ENCODE measurements at regions not wholly inside any gene's neighbourhood (a gene's known extent, or its start where the extent isn't known, plus 50 kb on each side); places are given as distances from the start of the nearest gene placed in this dataset.
"Not testable (repeated sequence)": the region's sequence is repeated elsewhere in the genome, so short reads cannot be mapped to it uniquely, and the experiment has no call there.

DNA sequence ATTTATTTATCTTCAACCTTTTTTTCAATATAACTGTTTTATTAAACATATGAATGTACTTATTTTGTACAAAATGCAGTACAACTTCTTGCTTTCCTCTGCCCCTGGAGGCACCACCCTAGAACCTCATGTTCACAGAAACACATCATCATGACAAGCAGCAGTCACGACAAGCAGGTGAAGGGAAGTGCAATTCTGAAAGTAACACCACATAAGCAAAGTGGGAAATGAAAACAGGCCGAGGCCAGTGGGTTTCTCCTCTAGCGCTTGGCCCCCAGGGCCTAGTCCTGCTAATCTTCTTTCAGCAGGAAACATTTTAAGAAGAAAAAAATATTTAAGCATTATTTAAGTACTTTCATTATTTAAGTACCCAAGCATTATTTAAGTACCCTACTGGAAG, 598.1 kb downstream of the SH2D4B start:
- DNase-seq = no peak

DNA sequence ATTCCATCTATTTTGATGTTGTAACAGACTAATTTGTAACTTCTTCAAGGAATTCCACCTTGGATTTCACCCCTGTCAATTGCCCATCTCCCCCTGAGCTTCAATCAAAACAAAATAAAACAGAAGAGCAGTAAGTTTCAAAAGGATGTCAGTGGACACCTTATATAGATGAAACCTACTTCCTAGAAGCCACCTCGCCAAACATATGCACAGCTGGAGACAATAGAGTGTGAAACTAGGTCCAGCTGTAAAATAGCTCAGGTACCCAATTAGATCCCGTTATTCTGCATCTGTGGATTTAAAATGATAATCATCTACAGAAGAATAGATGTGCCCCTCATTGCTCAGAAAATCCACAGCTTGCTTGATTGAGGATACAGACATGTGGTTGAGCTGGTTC, 598.6 kb downstream of the SH2D4B start:
- DNase-seq = no peak

DNA sequence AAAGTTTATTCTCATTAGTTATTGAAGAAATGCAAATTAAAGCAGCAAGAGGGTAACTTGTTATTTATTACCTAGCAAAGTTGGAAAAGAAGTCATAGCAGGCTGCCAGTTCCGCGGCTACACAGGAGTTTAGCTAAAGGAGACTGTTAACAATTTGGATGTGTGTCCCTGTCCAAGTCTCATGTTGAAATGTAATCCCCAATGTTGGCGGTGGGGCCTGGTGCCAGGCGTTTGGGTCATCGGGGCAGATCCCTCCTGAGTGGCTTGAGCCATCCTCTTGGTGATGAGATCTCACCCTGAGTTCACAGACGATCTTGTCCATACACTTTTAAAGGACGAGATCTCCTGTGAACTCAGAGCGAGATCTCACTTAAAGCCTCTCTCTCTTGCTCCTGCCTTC, 608.3 kb downstream of the SH2D4B start:
- no peak for DNase-seq

DNA sequence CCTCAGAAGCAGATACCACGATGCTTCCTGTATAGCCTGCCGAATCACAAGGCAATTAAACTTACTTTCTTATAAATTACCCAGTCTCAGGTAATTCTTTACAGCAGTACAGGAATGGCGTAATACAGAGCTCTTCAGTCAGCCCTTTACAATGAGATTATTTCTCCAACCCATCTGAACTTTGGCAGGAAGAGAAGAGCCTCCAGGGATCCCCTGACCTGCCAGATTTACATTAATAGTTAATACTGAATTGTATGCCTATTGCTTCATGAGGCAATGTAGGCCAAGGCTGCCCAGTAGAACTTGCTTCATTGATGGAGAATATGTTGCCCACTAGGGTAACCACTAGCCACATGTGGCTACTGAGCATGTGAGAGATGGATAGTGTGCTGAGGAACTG, 608.7 kb downstream of the SH2D4B start:
- DNase-seq = no peak

DNA sequence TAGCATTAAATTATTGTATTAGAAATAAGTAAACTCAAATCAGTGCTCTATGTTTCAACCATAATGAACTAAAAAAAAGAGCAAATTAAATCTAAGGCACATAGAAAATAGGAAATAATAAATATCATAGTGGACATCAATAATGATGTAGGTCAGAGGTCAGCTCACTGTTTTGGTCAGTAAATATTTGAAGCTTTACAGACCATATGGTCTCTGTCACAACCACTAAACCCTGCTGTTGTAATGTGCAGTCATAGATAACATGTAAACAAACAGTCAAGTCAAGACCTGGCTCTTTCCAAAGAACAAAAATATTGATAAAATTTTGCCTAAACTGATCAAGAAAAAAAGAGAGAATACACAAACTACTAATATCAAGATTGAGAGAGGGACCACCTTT, 615.0 kb downstream of the SH2D4B start:
- DNase-seq = no peak

DNA sequence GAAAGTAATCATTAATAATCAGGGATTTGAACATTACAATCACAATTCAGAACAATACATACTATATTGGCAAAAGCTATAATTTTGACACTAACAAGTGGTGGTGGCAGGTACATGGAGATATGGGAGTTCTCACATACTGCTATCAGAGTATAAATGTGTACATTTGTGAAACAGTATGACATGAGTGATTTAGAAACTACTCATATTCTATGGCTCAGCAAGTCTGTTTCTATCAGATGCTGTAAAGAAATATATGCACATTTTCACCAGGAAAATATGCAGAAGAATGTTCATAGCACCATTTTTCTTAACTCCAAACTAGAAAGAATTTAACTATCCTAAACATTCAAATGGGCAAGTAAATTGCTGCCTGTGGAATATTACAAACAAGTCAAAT, 620.0 kb downstream of the SH2D4B start:
- no peak for DNase-seq

DNA sequence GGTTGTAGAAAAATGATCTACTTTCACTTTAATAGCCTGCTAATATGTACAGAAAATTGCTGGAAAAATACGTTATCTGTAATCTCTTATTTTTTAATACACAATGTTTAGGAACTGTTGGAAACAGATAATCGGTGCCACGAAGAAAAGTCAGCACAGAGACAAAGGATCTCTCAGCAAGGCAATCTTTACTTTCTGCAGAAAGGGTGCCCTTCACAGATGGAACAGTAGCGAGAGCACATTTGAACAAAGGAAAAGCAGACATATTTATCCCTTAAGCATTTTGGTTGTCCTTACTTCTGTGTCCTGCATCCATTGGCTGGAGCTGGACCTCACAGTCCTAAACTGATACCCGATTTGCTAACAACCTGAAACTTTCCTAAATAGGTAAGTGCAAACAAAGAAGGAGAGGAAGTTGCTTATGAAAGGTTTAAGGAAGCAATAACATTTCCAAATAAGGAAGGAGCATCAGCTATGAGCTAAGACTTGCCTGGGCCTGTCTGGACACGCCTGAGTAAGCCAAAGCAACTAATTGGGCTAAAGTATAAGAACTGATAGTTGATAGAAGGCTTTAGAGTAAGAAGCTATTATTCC, 640.0 kb downstream of the SH2D4B start:
- no peak for DNase-seq

DNA sequence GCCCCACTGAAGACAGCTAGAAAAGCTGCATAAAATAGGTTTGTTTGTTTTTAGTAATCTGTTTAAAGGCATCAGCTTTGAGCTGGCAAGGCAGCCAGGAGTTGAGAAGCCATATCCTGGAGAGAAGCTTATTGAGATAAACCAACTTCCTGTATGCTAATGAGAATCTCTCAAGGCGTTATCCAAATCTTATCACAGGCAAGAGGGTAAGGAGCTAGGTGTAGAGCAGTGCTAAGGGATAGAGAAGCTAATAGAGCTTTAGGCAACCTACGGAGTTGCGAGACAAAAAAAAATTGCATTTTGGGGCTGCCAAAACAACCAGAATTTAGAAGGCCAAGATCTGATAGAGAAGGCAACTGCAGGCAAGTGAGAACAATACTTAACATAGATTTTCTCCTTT, 641.6 kb downstream of the SH2D4B start:
- no peak for DNase-seq

DNA sequence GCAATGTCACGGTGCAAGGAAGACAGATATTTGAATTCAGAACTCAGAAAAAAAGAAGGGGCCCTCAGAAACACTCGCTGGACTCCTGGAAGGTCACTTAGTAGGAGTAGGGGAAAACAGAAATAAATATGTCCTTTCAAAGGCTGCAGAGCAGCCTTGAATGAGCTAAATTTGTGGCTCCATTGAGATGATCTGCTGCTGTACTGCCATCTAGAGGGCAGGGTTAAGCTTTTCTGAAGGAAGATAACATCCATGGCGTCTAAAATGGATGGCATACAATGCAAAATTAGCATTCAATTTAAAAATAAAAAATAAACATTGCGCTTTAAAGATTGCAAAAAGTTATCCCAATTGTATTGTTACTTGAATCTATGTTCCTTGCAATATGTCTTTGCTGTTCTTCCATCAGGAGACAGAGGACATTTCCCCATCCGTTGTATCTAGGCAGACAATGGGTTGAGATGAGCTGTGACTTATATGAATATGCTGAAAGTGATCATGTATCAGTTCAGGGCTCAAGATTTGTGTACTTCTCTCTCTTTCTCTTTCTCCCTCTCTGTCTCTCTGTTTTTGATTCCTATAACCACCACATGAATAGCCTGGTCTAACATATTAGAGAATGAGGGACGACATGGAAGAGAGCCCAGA, 642.2 kb downstream of the SH2D4B start:
- no peak for DNase-seq

DNA sequence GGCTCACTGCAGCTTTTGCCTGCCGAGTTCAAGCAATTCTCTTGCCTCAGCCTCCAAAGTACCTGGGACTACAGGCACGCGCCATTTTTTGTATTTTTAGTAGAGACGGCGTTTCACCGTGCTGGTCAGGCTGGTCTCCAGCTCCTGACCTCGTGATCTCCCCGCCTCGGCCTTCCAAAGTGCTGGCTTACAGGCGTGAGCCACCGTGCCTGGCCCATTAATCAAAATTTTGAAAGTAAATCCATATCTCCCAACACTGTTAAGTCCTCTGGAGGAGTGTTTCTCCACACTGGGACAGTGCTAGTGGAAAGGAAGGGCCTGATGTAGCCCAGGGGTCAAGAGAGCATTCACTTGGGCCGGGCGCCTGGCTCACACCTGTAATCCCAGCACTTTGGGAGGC, 644.6 kb downstream of the SH2D4B start:
- no peak for DNase-seq

DNA sequence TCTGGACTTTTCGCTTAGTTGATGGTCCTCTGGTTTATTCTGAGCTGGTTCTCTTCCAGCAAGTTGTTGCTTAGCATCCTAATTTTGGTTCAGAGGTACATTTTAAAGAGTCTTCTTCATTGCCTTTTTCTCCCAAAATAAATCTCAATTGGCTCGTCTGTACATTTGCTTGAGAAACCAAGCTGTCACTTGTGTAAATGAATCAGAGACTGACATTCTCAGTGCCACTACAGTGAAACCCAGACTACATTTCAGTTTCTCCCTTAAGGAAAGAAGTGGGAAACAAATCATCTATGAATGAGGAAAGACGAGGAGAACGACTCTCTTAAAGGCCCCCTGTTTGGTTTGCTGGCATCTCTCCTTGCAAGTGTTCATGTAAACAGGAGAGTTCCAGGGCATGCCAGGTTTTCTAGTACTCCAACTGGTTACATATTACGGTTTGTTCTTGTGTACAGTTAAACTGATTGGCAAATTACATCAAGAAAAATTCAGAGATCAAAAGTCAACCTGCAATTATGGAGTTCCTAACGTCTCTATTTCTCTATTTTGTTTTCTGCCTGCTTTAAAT, 654.6 kb downstream of the SH2D4B start:
- DNase-seq = no peak

DNA sequence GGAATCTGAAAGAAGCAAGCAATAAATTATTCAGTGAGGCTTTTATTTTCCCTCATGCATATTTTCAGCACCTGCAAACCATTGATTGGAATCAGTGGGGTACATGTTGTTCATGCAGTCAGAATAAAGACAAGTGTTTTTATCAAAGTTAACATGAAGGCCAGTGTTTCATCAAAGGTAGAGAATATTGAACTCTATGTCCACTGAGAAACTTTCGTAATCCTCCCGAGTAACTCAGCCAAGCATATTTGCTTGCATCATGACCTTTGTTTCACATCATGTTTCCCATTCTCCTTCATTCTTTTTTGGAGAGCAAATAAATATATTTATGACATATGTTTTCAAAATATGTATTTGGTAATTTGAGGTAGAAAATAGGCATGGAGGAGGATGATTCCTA, 663.1 kb downstream of the SH2D4B start:
- DNase-seq = no peak

DNA sequence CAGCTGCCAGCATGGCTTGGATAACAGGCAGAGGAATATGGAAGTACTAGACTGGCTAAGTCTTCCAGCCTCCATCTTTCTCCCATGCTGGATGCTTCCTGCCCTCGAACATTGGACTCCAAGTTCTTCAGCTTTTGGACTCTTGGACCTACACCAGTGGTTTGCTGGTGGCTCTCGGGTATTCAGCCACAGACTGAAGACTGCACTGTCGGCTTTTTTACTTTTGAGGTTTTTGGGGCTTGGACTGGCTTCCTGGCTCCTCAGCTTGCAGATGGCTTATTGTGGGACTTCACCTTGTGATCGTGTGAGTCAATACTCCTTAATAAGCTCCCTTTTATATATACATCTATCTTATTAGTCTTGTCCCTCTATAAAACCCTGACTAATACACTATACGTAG, 667.6 kb upstream of the NRG3 start:
- DNase-seq = not testable (repeated sequence)

DNA sequence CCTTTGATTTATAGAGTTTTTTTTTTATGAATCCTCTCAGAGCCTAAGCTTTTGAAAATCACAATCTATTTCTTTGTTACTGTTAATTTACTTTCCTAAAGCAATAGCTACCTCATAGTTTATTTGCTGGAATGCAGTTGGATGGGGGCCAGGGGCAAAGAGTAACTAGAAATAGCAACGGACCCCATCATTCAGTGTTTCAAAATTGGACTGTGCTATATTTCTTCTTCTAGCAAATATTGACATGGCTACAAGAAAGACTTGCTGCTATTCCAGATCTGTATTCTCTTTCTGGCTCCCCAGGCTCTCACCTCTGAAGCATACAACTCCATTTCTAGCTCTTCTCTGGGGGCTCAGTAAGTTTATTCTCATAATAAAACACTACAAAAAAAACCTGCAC, 661.6 kb upstream of the NRG3 start:
- DNase-seq = no peak

DNA sequence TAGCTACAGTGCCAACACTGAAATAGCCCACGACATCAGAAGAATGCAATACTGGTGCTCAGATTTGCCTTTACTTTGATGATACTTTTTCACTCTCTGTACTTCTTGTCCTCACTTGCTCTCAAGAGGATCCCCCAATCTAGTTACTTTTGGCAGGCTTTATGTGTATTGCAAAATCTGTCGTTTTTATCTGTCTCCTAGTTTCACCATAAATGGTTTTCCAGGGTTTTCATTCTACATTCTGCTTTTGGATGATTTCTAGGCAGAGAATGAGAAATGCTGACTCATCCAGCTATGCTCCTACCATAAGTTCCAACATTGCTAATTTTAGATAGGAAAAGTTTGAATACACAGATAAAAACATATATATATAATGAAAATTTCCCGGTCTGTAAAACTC, 659.5 kb upstream of the NRG3 start:
- no peak for DNase-seq

DNA sequence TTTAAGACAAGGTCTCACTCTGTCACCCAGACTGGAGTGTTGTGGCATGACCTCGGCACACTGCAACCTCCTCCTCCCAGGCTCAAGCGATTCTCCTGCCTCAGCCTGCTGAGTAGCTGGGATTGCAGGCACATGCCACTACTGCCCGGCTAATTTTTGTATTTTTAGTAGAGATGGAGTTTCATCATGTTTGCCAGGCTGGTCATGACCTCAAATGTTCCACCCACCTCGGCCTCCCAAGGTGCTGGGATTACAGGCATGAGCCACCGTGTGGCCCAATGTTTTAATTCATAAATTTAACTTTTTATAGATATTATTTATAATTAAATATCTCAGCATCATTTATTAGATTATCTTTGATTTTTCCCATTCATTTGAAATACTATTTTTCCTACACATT, 658.0 kb upstream of the NRG3 start:
- no peak for DNase-seq

DNA sequence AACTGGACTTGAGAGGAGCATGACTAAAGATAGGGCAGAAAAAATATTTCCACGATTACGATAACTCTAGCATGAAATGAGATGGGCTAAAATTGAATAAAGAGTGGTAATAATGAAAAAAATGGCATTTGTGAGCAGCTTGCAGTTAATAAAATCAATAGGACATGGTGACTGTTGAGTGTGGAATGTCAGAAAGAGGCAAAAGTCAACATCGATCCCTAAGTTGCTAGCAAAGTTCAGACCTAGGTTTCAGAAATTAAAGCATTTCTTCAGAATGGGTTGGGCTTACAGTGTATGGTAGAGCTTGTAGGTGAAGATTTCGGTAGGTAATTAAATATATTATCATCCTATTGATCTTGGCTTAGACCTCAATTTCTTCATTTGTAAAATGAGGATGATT, 656.7 kb upstream of the NRG3 start:
- DNase-seq = no peak

DNA sequence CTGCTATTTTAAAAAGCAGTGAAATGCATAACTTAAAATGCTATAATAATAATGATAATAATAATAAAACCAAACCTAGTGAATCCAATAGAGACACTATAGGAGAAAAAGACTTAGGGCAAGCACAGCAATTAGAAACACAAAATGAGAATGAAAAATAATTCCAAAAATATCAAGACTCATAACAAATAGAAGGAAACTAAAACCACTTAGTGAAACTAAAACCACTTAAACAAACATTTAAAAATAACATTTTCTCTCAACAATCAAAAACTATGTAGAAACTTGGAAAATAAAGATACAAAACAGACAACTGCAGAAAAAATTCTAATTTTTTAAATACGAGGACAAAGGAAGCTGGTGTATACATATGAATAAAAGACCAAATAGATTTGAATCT, 655.2 kb upstream of the NRG3 start:
- no peak for DNase-seq

DNA sequence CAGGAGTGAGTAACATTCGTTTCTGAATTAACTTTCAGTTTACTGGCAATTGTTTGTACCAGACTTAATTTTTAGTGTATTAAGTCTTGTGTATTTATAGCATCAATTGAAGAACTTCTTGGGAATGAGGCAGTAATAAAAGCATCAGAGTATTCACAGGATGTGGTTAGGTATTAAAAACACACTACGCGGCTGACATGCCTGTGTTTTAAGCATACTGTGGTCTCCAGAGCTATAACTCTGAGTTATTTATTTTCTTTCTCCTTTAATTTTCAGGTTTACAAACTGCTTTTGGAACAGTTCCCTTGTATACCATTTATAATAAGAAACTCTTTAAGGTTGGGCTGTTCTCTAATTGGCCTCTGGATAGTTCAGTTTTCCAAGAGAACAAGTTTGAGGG, 626.1 kb upstream of the NRG3 start:
- DNase-seq = no peak

DNA sequence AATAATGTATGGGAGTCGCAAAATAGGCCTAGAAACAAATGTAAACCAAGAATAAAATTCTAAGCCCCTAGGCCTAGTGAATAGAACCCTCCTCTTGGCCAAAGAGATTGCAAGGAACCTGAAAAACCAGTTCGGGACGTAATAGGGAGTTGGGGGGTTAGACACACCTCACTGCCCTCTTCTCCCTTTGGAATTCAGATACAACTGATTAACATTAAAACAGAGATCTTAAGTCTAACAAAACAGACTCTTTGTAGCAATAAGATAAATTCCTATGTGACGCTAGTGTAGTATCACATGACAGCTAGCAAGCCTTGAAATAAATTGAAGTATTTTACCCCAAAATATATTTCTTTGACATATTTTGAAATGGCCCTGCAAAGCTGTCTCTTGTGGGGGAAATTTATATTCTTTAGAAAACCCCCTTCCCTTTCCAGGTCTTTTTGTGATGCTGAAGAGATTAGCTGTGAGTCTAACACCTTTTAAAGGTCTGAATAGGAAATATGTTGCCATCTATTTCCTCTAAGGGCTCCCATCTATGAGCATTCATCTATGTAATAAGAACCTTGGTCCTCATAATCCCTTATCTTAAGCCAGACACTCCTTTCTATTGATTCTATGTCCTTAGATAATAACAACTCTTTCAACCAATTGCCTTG, 623.4 kb upstream of the NRG3 start:
- DNase-seq = no peak

DNA sequence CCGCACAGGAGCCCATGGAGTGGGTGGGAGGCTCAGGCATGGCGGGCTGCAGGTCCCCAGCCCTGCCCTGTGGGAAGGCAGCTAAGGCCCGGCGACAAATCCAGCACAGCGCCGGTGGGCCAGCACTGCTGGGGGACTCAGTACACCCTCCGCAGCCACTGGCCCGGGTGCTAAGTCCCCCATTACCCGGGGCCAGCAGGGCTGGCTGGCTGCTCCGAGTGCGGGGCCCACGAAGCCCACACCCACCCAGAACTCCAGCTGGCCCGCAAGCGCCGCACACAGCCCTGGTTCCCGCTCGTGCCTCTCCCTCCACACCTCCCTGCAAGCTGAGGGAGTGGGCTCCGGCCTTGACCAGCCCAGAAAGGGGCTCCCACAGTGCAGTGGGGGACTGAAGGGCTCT, 610.0 kb upstream of the NRG3 start:
- not testable (repeated sequence) for DNase-seq

DNA sequence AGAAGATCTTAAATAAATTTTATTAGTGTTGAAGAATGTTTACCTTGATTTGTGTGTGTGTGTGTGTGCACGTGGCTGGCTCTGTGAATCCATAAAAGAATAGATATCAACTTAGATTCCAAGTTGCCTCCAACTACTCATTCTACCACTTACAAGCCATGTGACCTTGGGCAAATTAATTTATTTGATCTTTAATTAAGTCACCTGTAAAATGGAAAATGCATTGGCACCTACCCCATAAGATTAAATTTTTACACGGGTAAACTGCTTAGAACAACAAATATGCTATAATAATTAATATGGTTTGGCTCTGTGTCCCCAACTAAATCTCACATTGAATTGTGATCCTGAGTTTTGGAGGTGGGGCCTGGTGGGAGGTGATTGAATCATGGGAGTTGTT, 604.9 kb upstream of the NRG3 start:
- DNase-seq = no peak

DNA sequence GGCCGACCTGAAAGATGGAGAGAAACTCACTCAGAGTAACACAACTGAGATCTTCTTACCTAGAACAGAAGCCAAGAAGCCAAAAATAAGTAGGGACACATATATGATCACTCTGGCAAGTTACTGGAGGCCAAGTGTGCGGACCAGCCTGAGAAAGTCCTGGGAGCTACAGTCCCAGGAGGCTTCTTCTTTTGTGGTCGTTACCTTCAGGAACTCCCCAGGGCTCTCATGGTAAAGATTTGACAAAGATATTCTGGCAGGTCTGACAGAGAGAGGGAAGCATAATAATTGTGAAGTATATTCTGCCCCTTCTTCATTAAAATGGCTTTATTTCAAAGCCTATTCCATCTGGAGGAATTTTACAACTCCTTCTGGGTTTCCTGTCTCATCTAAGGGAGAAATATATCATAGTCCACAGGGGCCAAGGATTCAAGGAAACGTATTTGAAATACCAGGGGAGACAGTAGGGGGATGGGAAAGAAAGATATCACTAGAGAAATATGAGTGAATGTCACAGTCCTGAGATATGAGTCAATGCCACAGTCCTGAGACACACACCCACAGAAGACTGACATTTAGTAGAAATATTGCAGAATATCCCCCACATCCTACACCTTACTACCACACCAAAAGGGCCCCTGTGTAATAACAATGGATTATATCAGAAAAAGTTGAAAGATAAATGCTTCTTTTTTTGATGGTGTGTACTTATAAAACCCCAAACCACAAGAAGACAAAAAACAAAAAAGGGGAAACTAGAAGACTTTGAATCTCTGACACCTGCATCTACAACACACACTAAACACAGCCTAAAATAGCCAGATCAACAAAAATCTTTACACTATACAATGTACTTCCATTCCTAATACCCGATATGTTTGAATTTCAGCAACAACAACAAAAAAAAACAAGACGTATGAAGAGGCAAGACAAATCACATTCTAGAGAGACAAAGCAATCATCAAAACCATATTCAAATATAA, 594.2 kb upstream of the NRG3 start:
- DNase-seq = no peak

Measured in NCI-H1436 treated with DMSO at 0.1 percent for 48 hours (cell line).